SW480 (cell line): ENCODE measurements at regions not wholly inside any gene's neighbourhood (a gene's known extent, or its start where the extent isn't known, plus 50 kb on each side); places are given as distances from the start of the nearest gene placed in this dataset.
"Not testable (repeated sequence)": the region's sequence is repeated elsewhere in the genome, so short reads cannot be mapped to it uniquely, and the experiment has no call there.

Experiments used
- DNase-seq: peaks from one replicate; pipeline ENCODE4 v3.0.0-alpha.2; 2016; ENCODE audit warnings: low spot score

DNA sequence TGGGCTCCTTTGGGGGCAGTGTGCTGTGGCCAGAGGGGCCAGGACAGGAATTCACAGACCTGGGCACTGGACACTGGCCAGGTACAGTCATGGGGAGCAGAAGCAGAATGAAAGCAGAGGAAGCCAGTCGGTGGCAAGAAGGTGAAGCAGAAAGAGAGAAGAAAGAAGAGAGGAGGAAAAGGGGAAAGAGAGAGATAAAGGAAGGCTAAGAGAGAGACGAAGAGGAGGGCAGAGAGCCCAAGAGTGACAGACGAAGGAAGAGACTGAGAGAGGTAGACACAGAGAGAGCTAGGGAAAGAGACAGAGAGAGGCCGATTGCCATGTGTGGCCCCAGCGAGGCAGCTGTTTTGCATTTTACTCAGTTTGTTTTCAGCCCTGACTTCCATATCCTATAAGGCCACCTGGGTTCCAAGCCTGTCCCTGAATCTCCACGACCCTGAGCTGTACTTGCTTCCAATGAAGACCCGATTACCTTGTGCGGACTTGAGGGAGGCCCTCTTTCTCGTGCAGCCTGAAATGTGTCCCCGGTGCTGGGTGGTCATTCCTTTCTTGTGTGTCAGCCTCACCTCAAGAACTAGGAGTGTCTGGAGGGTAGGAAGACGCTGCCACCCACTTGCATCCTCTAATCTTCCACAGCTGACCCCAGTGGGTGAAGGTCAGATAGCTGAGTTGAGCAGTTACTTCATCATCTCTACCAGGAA is 73.9 kb downstream of the LSM3 start:
- DNase-seq: peak; percentile 78

DNA sequence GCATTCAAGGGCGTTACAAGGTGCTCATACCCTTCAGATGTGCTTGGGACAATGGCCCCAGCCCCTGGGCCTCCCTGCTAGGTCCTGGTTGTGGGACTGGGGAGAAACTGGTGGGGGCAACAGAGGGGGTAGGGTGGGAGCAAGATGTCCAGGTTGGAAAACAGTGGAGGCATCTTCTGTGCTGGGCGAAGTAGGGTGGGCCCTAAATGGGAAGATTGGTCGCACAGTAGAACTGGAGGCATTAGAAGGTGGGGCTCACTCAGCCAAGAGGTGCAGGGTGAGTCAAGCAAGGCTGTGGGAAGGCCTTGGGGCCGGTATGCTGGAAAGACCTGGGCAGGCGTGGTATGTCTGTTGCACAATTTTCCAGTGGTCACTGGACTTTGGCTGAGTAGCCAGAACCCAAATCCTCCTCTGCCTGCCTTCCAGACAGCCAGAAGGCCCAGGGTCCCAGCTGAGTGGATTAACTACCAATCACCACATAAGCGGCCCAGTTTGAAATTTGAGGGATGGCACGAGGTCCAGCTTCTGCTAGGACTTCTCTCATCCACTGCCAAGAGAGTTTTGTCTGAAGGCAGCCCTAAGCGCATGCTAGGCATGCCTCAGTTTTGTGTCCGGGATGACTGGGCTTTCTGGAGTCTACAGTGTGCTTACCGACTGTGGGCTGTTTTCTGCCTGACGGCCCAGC is 74.5 kb downstream of the LSM3 start:
- DNase-seq: peak; percentile 63

DNA sequence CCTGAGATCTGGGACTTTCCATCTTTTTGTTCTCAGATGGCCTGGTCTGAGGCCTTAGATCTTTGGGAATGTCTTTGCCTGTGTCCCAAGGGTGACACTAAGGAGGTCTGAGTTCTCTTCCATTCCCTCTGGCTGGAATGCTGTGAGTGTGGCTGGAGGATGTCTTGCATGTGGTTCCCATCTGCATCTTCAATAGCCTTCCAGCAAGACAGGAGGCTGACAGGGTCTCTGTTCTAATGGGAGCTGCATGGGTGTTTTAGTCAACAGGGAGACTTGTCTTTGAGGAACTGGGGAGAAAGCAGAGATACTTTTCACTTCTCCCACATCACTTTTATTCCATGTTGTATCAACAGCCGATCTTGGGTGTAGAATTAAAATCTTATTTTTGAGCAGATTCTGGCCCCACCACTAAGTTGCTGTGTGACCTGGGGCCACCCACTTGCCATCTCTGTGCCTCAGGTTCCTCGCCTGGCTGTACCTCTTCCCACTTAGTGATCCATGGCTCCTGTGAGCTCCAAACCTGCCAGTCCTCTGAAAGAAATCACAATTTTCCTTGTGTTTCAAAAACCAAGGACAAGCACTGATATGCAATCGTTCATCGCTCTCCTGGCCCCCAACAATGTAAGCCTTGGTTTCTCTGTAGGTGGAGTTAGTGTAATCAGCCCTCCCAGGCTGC is 75.2 kb downstream of the LSM3 start:
- no peak for DNase-seq

DNA sequence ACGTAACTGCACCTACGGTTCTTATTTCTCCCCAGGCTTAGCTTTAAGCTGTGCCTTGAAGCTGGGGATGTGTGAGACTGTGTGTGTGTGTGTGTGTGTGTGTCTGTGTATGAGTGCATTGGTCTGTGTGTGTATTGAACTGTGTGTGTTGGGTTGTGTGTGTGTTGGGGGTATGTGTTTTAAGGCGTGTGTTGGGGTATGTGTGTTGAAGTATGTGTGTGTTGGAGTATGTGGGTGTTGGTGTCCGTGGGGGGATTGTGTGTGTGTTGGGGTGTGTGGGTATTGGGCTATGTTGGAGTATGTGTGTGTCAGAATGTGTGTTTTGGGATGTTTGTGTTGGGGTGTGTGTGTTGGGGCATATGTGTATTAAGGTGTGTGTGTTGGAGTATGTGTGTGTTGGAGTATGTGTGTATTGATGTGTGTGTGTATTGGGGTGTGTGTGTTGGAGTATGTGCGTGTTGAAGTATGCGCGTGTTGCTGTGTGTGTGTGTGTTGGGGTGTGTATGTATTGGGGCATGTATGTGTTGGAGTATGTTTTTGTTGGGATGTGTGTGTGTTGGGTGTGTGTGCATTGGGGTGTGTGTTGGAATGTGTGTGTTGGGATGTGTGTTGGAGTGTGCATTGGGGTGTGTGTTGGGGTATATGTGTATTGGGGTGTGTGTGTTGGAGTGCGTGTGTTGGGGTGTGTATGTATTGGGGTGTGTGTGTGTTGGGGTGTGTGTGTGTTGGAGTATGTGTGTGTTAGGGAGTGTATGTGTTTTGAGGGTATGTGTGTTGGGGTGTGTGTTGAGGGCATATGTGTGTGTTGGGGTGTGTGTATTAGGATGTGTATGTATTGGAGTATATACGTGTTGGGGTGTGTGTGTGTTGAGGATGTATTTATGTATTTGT is 76.4 kb downstream of the LSM3 start:
- DNase-seq: no peak

DNA sequence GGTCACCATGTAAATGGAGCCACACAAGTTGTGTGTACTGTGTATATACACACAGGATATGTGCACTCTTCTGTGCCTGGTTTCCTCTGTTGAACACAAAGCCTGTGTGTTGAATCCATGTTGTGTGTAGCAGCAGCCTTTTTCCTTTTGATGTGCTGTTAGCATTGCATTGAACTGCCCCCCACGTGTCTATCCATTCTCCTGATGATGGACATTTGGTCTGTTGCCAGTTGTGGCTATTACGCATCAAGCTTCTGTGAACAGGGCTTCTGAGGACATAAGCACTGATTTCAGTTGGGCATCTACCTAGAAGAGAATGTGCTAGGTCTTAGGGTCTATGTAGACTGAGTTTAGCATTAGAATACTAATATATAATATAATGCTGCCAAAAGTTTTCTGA is 77.4 kb downstream of the LSM3 start:
- peak; percentile 31 for DNase-seq

DNA sequence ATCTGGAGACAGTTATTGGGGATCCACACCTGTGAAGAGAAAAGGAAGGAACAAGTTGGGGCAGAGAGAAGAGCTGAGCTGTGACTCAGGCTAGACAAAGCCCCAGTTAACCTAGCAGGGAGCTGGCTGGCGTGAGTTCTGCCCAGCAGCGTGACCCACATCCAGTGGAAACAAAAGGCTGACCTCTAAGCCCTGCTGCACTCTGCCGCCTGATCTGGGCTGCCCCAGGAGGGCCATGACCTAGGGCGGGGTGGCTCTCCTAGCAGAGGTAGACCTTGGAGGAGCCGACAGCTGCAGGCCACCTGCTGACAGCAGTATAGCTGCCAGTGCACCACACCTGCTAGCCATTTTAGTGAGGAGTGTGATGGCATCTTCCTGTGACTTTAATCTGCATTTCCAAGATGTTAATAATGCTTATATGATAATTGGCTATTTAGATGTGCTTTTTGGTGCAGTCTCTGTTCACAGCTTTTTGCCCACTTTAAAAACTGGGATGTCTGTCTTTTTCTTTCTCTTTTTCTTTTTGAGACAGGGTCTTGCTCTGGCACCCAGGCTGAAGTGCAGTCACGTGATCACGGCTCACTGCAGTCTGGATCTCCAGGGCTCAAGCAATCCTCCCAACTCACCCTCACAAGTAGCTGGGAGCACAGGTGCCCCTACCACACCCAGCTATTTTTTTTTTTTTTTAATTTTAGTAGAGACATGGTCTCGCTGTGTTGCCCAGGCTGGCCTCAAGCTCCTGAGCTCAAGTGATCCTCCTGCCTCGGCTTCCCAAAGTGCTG is 78.1 kb downstream of the LSM3 start:
- DNase-seq: peak; percentile 32

DNA sequence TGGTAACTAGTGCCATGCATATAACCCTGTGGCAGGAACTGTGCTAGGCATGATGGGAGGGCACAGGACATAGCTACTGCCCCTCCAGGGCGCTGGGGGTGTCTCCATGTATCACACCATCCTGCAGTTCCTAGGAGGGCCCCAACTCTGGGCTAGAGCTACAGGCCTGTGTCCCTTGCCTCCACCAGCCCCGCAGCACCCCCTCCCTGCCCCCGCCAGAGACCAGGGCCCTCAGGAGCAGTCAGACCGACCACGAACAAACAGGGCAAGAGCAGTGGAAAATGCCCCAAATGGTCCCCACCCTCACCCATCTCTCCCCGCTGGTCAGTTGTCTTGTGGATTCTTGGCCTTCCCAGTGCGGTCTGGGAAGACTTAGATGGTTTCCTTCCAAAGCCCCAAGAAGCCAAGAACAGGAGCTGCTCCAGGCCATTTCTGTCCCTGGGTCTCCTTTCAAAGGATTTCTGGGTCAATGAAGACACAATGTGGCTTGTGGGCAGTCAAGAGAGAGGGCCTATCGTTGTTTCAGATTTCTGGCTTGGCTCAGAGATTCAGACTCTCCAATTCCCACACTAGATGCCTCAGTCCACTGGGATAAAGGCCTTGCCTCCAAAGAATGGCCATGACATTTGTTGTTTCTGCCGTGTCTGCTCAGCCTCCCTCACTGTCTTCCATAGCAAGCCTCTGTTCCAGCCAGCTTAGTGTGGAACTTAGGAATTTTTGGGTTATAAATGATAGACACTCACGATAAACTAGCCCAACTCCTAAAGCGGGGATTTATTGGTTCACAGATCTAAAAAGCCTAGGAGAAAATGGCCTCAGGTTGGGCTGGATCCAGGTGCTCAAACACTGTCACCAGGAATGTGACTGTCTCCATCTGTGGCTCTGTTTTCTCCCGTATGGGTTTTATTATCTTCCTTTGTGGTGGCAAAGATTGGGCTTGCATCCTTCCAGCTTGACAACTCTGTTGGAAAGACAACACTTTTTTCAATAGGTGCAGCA is 80.6 kb downstream of the LSM3 start:
- no peak for DNase-seq

DNA sequence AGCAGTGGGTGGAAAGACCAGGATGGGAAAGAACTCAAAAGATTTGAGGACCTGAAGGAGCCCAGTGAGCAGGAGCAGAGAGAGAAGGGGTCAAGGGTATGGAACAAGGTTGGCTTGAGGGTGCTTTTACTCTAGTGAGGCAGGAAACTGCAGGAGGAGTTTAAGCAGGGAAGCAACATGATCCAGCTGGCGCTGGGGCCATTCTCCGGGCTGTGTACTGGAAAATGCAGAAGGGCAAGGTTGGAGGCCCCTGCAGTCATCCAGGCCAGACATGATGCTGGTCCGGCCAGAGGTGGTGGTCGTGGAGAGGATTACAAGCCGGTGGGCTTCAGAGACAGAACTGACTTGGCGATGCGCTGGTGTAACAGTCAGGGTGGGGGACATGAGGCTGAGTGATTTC is 81.8 kb downstream of the LSM3 start:
- DNase-seq: no peak

DNA sequence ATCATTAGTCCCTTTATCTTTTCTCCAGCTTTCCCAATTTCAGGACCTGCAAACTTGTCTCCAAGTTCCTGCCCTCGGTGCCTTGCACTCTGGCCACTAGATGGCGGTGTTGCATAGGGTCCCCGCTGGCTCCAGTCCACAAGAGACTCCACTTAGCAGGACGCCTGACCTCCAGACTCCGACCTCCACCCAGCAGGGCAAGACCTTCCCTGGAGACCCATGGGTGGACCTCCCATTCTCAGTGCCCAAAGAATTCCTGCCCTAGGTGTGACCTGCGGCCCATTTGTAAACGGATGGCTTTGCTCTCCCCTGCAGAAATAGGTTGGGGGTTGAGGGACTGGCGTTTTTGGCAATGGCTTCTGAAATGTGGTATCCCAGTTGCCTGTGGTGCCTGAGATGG is 82.6 kb downstream of the LSM3 start:
- DNase-seq: peak; percentile 64

DNA sequence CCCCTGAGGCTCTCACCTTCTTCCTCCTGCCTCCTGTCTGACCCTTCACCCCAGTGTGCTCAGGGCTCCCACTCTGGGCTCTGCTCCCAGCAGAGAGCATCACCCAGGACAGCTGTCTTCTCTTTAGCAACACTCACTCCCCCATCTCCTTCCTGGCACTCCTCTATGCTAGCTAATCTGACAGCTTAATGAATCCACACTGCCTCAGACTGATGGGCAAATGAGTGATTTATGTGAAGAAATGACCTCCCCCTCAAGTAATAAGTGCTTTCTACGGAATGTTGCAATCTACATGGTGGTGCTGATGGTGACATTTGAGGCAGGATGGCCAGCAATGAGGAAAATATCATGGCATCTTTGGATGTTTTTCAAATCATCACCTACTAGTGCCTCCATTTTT is 83.6 kb downstream of the LSM3 start:
- no peak for DNase-seq

DNA sequence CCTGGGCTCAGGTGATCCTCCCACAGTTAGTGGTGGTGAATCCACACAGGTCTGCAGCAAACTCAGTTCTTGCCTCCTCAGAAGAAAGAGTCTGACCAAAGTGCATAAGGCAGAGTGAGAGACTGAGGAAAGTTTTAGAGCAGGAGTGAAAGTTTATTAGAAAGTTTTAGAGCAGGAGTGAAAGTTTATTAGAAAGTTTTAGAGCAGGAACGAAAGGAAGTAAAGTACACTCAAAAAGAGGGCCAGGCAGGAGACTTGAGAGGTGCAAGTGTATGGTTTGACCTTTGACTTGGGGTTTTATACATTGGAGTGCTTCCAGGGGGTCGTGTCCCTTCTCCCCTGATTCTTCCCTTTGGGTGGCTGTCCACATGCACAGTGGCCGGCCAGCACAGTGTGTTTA is 84.2 kb downstream of the LSM3 start:
- no peak for DNase-seq

DNA sequence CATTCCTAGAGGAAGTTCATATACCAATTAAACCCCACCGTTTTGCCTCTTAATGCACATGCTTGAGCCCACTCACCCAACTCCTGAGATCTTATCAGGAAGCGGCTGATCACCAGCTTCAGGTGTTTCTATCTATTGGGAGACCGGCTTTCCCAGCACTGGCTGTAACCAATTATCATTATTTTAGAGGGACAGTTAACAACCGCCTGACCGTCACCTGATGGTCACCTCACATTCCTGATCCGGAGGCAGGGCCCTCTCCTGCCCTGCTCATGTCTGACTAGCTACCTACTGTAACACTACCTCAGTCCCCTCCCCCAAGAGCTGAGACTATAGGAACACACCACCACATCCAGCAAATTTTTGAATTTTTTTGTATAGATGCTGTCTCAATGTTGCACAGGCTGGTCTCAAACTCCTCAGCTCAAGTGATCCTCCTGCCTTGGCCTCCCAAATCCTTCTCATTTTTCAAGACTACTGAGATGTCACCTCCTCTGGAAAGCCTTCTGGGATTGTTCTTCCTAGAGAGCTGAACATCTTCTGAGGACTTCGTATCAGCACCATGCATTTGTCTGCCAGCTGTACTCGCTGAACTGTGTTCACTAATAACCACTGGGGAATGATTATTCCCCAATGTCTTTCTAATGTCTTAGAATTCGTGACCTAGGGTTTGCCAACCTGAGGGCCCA is 84.8 kb downstream of the LSM3 start:
- DNase-seq: no peak

DNA sequence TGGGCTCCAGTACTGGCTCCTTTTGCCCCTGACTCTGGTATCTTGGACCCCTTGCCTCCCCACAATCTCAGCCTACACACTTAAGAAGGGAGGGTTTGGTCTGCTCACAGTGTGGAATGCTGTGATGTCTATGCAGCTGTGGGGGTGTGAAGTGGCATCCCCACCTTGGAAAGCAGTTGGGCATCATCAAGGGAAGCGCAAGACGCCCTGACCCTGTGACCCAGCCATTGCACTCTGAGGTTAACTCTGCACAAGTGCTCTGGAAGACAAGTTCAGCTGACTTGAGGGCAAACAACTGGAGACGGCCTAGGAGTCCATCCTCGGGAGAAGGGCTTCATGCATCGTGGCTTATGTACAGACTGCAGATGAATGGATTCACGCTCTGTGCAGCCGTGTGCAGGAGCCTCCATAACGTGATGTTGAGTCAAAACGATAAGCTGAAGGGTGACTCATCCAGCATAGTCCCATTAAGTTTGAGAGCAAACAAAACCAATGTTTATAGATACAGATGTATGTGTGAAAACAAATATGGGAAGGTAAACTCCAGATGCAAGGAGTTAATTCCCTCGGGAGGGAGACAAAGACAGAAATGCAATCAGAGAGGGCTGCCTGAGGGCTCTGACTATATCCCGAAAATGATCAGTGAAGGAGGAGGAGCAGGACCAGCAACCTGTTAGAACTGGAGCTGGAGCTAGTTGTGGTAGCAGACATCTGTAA is 86.8 kb downstream of the LSM3 start:
- DNase-seq: peak; percentile 68

DNA sequence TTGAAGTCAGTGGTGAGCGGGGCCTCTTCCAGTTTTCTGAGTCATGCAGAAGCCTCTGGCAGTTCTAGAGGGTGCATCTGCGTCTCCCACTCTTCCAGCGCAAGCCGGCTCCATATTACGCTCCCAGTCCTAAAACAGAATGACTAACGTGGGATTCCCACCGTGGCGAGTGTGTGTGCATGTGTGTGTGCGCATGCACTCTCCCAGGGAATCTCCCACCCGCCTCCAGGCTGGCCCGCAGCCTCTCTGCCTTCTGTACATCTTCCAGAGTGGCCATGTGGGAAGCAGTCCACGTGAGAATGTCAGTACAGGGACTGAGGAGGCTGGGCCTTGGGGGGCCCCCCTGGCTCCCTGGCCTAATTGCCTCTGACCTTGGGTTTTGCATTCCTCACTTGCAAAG is 87.7 kb downstream of the LSM3 start:
- DNase-seq: no peak

DNA sequence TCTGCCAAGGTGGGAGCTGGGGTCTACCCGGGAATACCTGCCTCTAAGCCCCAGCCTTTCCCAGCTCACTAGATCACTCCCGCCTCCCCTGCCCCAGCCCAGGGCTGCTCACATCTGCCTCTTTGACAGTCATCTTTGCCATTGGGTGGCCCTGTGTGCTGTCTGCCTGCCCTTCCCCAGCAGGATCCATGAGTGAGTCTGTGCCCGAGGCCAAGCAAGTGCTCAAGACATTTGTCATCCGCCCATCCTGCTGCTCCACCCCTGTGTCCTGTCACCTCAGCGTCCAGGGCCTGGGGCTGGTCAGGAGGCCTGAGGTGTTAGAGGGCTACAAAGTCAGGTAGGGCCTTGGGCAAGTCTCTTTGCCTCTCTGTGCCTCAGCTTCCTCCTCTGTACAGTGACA is 89.4 kb downstream of the LSM3 start:
- DNase-seq: no peak

DNA sequence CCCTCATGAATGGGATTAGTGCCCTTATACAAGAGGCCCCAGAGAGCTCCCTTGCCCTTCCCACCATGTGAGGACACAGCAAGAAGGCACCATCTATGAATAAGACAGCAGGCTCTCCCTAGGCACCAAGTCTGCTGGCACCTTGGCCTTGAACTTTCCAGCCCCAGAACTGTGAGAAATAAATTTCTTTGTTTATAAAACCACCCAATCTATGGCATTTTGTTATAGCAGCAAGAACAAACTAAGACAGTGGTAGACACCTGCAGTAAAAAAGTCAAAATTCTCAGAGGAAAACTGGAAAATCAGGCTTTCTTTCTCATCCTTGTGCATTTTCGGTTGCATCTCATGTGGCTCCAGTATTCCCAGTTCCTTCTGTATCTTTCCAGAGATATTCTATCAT is 90.3 kb downstream of the LSM3 start:
- DNase-seq: no peak

DNA sequence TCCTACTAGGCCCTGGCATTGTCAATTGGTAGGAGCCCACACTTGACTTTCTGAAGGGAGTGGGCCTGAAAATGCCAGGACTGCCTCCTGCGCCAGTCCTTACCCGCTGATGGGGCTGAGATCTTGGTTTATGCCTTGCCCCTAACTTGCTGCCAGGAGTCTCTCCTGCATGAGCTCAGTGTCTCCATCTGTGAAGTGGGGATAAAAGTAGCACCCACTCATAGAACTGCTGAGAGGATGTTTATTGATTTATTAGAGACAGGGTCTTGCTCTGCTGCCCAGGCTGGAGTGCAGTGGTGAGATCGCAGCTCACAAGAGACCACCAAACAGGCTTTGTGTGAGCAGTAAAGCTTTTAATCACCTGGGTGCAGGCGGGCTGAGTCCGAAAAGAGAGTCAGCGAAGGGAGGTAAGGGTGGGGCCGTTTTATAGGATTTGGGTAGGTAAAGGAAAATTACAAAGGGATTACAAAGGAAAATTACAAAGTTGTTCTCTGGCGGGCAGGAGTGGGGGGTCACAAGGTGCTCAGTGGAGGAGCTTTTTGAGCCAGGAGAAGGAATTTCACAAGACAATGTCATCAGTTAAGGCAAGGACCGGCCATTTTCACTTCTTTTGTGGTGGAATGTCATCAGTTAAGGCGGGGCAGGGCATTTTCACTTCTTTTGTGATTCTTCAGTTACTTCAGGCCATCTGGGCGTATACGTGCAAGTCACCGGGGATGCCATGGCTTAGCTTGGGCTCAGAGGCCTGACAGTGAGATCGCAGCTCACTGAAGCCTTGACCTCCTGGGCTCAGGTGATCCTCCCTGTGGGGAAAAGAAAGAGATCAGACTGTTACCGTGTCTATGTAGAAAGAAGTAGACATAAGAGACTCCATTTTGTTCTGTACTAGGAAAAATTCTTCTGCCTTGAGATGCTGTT is 93.7 kb downstream of the LSM3 start:
- DNase-seq: not testable (repeated sequence)
